ENCODE measurements at regions not wholly inside any gene's neighbourhood (a gene's known extent, or its start where the extent isn't known, plus 50 kb on each side); places are given as distances from the start of the nearest gene placed in this dataset.
"Not testable (repeated sequence)": the region's sequence is repeated elsewhere in the genome, so short reads cannot be mapped to it uniquely, and the experiment has no call there.

GRCh38 chr2:33906129-33906528 is 307.0 kb upstream of the FAM98A start:
- DNase-seq = not testable (repeated sequence)

- DNase-seq = no peak
These were observed 305.7 kb upstream of the FAM98A start for GRCh38 chr2:33904801-33905200.

- no peak for DNase-seq
These were observed 304.6 kb upstream of the FAM98A start for GRCh38 chr2:33903701-33904100.

- no peak for DNase-seq
These were observed 304.1 kb upstream of the FAM98A start for GRCh38 chr2:33903215-33903614.

GRCh38 chr2:33900610-33901009 is 301.5 kb upstream of the FAM98A start:
- no peak for DNase-seq

- DNase-seq = no peak
These were observed 298.6 kb upstream of the FAM98A start for GRCh38 chr2:33897741-33898140.

GRCh38 chr2:33893824-33894223 is 294.7 kb upstream of the FAM98A start:
- DNase-seq = no peak

- no peak for DNase-seq
These were observed 292.5 kb upstream of the FAM98A start for GRCh38 chr2:33891616-33892015.

GRCh38 chr2:33890686-33891085 is 291.6 kb upstream of the FAM98A start:
- DNase-seq = no peak

GRCh38 chr2:33877348-33878016 is 278.4 kb upstream of the FAM98A start:
- no peak for DNase-seq

- no peak for DNase-seq
These were observed 274.0 kb upstream of the FAM98A start for GRCh38 chr2:33873076-33873605.

- no peak for DNase-seq
These were observed 260.8 kb upstream of the FAM98A start for GRCh38 chr2:33859811-33860461.

GRCh38 chr2:33859176-33859575 is 260.1 kb upstream of the FAM98A start:
- no peak for DNase-seq

- DNase-seq = no peak
These were observed 249.4 kb upstream of the FAM98A start for GRCh38 chr2:33848486-33848885.

- DNase-seq = no peak
These were observed 240.7 kb upstream of the FAM98A start for GRCh38 chr2:33839791-33840190.

GRCh38 chr2:33836628-33837027 is 237.5 kb upstream of the FAM98A start:
- no peak for DNase-seq

GRCh38 chr2:33835911-33836310 is 236.8 kb upstream of the FAM98A start:
- DNase-seq = no peak

GRCh38 chr2:33822964-33823363 is 223.9 kb upstream of the FAM98A start:
- DNase-seq = no peak

- no peak for DNase-seq
These were observed 213.6 kb upstream of the FAM98A start for GRCh38 chr2:33812707-33813106.

- no peak for DNase-seq
These were observed 211.1 kb upstream of the FAM98A start for GRCh38 chr2:33810046-33810835.

- no peak for DNase-seq
These were observed 206.9 kb upstream of the FAM98A start for GRCh38 chr2:33806041-33806440.

- no peak for DNase-seq
These were observed 205.1 kb upstream of the FAM98A start for GRCh38 chr2:33804155-33804554.

GRCh38 chr2:33796511-33796910 is 197.4 kb upstream of the FAM98A start:
- no peak for DNase-seq

- DNase-seq = no peak
These were observed 192.5 kb upstream of the FAM98A start for GRCh38 chr2:33791625-33792024.

Data from NCI-H1092 treated with DMSO at 0.1 percent for 48 hours (cell line).